GM12874 (cell line): ENCODE measurements at regions not wholly inside any gene's neighbourhood (a gene's known extent, or its start where the extent isn't known, plus 50 kb on each side); places are given as distances from the start of the nearest gene placed in this dataset.

ENCODE experiments used
- TF ChIP-seq, protein P1 (sequence below): IDR thresholded peaks from 2 replicates; pipeline ENCODE4 v1.5.1; 2011; ENCODE audit warnings: low read depth, mild to moderate bottlenecking, control low read depth, low read length, moderate library complexity; ENCODE audit not compliant: insufficient read depth

- TF ChIP-seq, protein P1, sequence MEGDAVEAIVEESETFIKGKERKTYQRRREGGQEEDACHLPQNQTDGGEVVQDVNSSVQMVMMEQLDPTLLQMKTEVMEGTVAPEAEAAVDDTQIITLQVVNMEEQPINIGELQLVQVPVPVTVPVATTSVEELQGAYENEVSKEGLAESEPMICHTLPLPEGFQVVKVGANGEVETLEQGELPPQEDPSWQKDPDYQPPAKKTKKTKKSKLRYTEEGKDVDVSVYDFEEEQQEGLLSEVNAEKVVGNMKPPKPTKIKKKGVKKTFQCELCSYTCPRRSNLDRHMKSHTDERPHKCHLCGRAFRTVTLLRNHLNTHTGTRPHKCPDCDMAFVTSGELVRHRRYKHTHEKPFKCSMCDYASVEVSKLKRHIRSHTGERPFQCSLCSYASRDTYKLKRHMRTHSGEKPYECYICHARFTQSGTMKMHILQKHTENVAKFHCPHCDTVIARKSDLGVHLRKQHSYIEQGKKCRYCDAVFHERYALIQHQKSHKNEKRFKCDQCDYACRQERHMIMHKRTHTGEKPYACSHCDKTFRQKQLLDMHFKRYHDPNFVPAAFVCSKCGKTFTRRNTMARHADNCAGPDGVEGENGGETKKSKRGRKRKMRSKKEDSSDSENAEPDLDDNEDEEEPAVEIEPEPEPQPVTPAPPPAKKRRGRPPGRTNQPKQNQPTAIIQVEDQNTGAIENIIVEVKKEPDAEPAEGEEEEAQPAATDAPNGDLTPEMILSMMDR, result no peak
Measured at GRCh38 chr6:4309540-4309939, 174.2 kb upstream of the ECI2 start.

GRCh38 chr6:4308364-4308763, 173.0 kb upstream of the ECI2 start:
- TF ChIP-seq, protein P1, result no peak

DNA sequence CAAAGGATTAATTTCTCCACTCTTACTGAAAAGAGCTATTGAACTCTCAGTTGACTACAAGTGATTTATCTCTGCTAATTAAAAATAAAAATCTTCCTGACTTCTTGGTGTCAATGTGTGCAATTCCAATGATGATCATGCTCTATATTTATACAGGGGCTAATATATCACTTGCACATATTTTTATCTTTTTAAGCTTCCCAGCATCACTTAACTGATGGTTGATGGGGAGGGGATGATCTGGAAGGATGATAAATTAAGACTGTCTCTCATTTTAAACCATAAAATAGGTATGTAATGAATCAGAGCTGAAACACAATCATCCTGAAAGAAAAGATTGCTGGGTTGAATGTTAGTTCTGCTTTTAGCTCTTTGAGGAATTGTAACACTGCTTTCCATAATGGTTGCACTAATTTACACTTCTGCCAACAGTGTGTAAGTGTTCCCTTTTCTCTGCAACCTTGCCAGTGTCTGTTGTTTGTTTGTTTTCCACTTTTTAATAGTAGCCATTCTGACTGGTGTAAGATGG, 169.6 kb upstream of the ECI2 start:
- TF ChIP-seq, protein P1, result no peak

DNA sequence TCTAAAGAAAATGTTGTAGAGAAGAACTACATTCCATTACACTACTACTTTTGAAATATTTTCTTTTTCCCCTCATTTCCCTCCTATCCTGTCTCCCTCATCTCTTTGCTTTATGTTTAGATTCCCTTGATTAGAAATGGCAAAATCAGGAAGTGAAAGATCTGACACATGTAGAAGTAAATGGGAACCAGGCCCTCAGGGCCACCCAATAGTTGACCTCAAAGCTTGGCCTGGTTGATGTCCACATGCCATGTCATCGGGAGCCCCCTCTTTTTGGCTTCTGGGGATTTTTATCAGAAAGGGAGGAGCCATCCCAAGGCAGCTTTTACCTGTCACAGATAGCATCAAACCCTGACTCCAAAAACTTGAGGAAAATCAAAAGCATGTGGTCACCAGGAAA, 168.3 kb upstream of the ECI2 start:
- TF ChIP-seq, protein P1, result no peak

DNA sequence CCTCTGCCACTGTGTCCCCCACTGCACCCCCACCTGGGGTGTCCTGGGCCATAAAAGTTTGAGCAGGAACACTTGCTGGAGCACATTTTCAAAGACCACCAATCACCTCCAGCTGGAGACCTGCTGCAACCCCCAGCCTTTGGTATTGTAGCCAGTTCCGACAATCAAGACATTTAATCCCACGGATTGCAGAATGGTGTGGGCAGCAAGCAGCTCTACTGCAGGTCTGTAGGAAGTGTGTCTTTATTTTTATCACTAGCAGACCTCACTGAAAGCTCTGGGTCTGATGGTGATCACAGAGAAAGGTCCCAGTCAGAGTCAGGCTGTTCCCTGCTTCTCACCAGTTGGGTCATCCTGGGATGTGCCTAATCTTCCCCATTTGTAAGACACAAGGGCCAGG, 167.1 kb upstream of the ECI2 start:
- TF ChIP-seq, protein P1, result no peak

- TF ChIP-seq, protein P1, result no peak
Measured at GRCh38 chr6:4301871-4302270, 166.5 kb upstream of the ECI2 start.

DNA sequence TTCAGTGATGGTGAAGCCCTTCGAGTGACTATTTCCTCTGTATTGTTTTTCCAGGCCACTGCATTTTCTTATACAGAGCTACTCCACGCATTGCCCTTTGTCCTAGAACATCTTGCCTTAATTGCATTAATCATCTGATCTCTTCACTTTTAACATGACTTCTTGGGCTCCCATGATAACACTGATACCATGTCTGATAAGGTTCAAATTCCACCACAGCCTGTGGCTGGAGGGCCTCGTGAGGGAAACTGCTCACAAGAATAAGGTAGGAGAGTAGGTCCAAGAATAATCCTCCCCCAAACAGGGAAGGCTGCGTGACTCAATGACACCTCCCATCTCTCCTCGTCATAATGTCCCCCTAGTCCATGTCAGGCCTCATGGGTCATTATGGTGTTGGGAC, 165.5 kb upstream of the ECI2 start:
- TF ChIP-seq, protein P1, result no peak

DNA sequence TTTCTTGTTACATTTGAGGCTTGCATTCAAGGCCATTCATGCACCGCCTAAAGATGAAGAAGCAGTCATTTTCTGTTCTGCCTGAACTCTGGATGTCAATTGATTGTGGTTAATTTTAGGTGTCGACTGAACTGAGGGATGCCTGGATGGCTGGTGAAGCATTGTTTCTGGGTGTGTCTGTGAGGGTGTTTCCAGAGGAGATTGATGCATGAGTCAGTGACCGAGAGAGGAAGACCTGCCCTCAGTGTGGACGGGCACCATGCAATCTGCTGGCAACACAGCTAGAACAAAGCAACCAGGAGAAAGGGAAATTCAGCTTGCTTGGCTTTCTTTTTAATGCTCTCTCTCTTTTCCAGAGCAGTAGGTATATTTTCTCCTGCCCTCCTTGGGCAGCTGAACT, 164.1 kb upstream of the ECI2 start:
- TF ChIP-seq, protein P1, result no peak
